Spleen (tissue), 11 donors: ENCODE measurements at regions not wholly inside any gene's neighbourhood (a gene's known extent, or its start where the extent isn't known, plus 50 kb on each side); places are given as distances from the start of the nearest gene placed in this dataset.

Experiments used
- DNase-seq: peaks from one replicate; pipeline ENCODE4 v3.0.0-alpha.2; 2020
- H3K27ac ChIP-seq, 8 donors: fragments of 200-600 bp; sonication (generic) in 7 of 8; 1 replicate in 4 of 8; 2 replicates in 4 of 8; pipeline versions ENCODE4 v1.5.0 to v1.8.0; 2016 to 2021; ENCODE audit warnings: inconsistent platforms in 4 of 8, mild to moderate bottlenecking in 4 of 8, moderate library complexity in 1 of 8
- H3K27me3 ChIP-seq, 7 donors: fragments of 200-600 bp; sonication (generic) in 6 of 7; replicated peaks in 1 of 7; 1 replicate in 4 of 7; 2 replicates in 3 of 7; pipeline versions ENCODE4 v1.5.0 to v1.8.0; 2016 to 2021; ENCODE audit warnings: inconsistent platforms in 3 of 7, mild to moderate bottlenecking in 1 of 7
- H3K36me3 ChIP-seq, 6 donors: fragments of 200-600 bp; sonication (generic) in 5 of 6; 1 replicate in 4 of 6; 2 replicates in 2 of 6; pipeline versions ENCODE4 v1.5.0 to v1.8.0; 2016 to 2021; ENCODE audit warnings: inconsistent platforms in 2 of 6
- H3K4me1 ChIP-seq, 6 donors: fragments of 200-600 bp; sonication (generic) in 5 of 6; 1 replicate in 3 of 6; 2 replicates in 3 of 6; pipeline versions ENCODE4 v1.5.0 to v1.8.0; 2016 to 2021; ENCODE audit warnings: inconsistent platforms in 3 of 6
- H3K4me3 ChIP-seq, 8 donors: fragments of 200-600 bp; sonication (generic) in 7 of 8; 1 replicate in 4 of 8; 2 replicates in 4 of 8; pipeline versions ENCODE4 v1.5.0 to v1.8.0; 2016 to 2021; ENCODE audit warnings: inconsistent platforms in 4 of 8, mild to moderate bottlenecking in 4 of 8, moderate library complexity in 2 of 8
- H3K9me3 ChIP-seq, 8 donors: fragments of 200-600 bp; sonication (generic) in 7 of 8; 1 replicate in 4 of 8; 2 replicates in 4 of 8; pipeline versions ENCODE4 v1.5.0 to v1.8.0; 2016 to 2021; ENCODE audit warnings: inconsistent platforms in 4 of 8
- POLR2A ChIP-seq, 3 donors: fragments of 450-650 bp; IDR thresholded peaks; one replicate each; pipeline ENCODE4 v1.5.1; 2017; ENCODE audit warnings: antibody characterized with exemption in 3 of 3, mild to moderate bottlenecking in 1 of 3
- POLR2AphosphoS5 ChIP-seq, 3 donors: sonication (generic); formaldehyde crosslinking; IDR thresholded peaks; one replicate each; pipeline ENCODE4 v1.5.1; 2017; ENCODE audit warnings: antibody characterized with exemption in 3 of 3
- WGBS, 5 donors: extraction: QIAGEN DNeasy Blood & Tissue Kit in 3 of 5; methylation state at CpG; one replicate each; pipeline versions ENCODE4 v1.1.5 to v1.1.7; 2013 to 2018; 5-methylcytosine and 5-hydroxymethylcytosine counted together
- intact Hi-C: fragments of 100-400 bp; cut with DNase I; formaldehyde crosslinking; loops from one replicate; pipeline ENCODE4 v1.15.0; 2023; ENCODE audit warnings: low total_unique reads
- TF ChIP-seq, protein P1 (sequence below), 11 experiments: fragments of 200-600 bp in 7 of 11; fragments of 450-650 bp in 4 of 11; sonication (generic) in 4 of 11; IDR thresholded peaks in 8 of 11; conservative IDR thresholded peaks in 3 of 11; 1 replicate in 7 of 11; 2 replicates in 4 of 11; pipeline versions ENCODE4 v1.4.0 to v1.8.0; 2016 to 2021; ENCODE audit warnings: antibody characterized with exemption in 11 of 11, inconsistent platforms in 4 of 11, mild to moderate bottlenecking in 1 of 11
- donor health status: healthy with polysubstance abuse.
- donor health status: DM: no; HTN: no; CAD: no; lungs with moderate emphysema.
- donor health status: DM: no; HTN: no; CAD: no.
- donor health status: Bipolar disorder and iron deficiency.
- donor health status: healthy.
- donor health status: DM: no; HTN: no; CAD: no.
- donor health status: DM: yes; HTN: yes; CAD: no.

DNA sequence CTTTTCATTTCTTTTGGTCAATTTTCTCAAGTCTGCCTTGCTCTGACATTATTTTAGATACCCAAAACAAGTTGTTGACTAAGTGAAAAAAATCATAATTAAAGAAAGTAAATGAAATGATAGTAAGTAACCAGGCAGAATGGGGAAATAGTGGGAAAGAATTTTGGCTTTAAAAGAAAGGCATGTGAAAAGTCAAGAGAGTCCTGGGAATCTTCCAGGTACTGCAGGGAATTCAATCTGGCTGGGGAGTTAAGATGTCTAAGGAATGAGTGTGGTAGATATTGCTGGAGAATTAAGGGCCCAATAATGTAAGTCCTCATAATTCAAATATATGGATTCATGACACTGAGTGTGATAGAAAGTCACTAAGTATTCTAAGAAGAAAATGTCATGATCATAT, 123.1 kb upstream of the PAPPA start:
- no peaks in the 10 kb centered on the region for H3K4me1 ChIP-seq
- H3K27ac ChIP-seq = no peak overlapping the region
- TF ChIP-seq POLR2AphosphoS5 (IDR thresholded peaks at IDR 0.05) = no peak
- no peak for TF ChIP-seq POLR2A (IDR thresholded peaks at IDR 0.05)
- TF ChIP-seq, protein P1, sequence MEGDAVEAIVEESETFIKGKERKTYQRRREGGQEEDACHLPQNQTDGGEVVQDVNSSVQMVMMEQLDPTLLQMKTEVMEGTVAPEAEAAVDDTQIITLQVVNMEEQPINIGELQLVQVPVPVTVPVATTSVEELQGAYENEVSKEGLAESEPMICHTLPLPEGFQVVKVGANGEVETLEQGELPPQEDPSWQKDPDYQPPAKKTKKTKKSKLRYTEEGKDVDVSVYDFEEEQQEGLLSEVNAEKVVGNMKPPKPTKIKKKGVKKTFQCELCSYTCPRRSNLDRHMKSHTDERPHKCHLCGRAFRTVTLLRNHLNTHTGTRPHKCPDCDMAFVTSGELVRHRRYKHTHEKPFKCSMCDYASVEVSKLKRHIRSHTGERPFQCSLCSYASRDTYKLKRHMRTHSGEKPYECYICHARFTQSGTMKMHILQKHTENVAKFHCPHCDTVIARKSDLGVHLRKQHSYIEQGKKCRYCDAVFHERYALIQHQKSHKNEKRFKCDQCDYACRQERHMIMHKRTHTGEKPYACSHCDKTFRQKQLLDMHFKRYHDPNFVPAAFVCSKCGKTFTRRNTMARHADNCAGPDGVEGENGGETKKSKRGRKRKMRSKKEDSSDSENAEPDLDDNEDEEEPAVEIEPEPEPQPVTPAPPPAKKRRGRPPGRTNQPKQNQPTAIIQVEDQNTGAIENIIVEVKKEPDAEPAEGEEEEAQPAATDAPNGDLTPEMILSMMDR (IDR thresholded peaks at IDR 0.05 in 8 of 11, conservative IDR thresholded peaks at IDR 0.05 in 3 of 11) = no peak
- no peak overlapping the region for H3K4me3 ChIP-seq
- H3K36me3 ChIP-seq = no peaks in the 10 kb centered on the region
- no peak for DNase-seq
- H3K27me3 ChIP-seq = no peaks in the 10 kb centered on the region
- H3K9me3 ChIP-seq = peaks cover 0 to 34% (median 19%) of the 10 kb centered on the region in 8 donors
- intact Hi-C loops = no loop called here

DNA sequence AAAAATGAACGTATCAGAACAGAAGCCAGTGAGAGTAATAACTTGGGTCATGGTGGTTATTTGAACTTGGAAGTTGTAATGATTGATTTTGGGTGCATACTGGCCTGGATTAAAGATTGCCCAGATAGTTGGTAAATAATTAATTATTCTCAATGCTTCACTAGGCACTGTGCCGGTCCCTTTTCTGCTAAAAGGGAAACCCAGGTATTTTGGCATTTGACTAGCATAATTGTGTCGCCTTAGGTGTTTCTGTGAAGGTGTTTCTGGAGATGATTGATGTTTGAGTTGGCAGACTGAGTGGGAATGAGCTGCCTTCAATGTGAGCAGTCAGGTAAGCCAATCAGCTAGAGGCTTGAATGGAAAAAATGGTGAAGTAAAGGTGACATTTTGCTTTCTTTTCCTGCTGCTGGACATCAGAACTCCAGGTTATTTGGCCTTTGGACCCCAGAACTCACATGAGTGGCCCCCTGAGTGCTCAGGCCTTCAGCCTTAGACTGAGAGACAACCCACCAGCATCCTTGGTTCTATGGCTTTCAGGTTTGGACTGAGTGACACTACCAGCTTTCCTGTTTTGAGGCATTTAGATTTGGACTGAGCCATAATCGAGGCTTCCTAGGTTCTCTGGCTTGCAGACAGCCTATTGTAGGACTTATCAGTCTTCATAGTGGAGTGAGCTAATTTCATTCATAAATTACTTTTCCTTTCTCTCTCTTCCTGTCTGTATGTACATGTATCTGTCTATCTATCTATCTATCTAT, 120.7 kb upstream of the PAPPA start:
- H3K4me1 ChIP-seq = no peaks in the 10 kb centered on the region
- no peak overlapping the region for H3K27ac ChIP-seq
- H3K9me3 ChIP-seq = peaks cover 0 to 31% (median 19%) of the 10 kb centered on the region in 8 donors
- no peaks in the 10 kb centered on the region for H3K27me3 ChIP-seq
- DNase-seq = no peak
- WGBS, 5 donors = 74 to 84% (median 77%) methylated on average over 4 of the region's 4 CpGs
- TF ChIP-seq, protein P1 (IDR thresholded peaks at IDR 0.05 in 8 of 11, conservative IDR thresholded peaks at IDR 0.05 in 3 of 11) = no peak
- TF ChIP-seq POLR2AphosphoS5 (IDR thresholded peaks at IDR 0.05) (no peak), POLR2A (IDR thresholded peaks at IDR 0.05) (no peak)
- intact Hi-C loops = no loop called here
- no peaks in the 10 kb centered on the region for H3K36me3 ChIP-seq
- H3K4me3 ChIP-seq = no peak overlapping the region

DNA sequence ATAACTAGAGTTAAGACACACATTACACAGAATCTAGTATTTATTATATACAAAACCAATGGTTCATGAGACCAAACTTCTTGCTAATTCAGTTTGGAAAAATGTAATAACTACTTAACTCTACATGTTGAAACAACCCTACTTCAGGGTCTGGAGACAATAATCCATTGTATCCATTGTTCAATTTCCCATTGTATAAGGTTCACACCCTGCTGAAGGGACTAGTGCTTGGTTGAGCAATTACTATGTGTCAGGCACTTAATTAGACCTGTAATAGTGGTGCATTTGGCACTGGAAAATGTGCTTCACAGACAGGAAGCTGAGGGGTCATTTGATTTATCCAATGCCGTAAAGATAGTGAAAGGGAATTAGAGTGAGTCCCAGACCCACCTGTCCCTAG, 114.3 kb upstream of the PAPPA start:
- Histone ChIP-seq H3K4me1 (no peaks in the 10 kb centered on the region), H3K27ac (no peak overlapping the region), H3K9me3 (peaks cover 0 to 6% (median under 1%) of the 10 kb centered on the region in 8 donors), H3K36me3 (no peaks in the 10 kb centered on the region), H3K27me3 (no peaks in the 10 kb centered on the region), H3K4me3 (no peak overlapping the region)
- WGBS, 5 donors = 25 to 93% (median 68%) methylated on average over 1 of the region's 1 CpG
- intact Hi-C loops = no loop called here
- TF ChIP-seq POLR2A (IDR thresholded peaks at IDR 0.05) = no peak
- TF ChIP-seq POLR2AphosphoS5 (IDR thresholded peaks at IDR 0.05) = no peak
- TF ChIP-seq, protein P1 (IDR thresholded peaks at IDR 0.05 in 8 of 11, conservative IDR thresholded peaks at IDR 0.05 in 3 of 11) = no peak
- DNase-seq = no peak

DNA sequence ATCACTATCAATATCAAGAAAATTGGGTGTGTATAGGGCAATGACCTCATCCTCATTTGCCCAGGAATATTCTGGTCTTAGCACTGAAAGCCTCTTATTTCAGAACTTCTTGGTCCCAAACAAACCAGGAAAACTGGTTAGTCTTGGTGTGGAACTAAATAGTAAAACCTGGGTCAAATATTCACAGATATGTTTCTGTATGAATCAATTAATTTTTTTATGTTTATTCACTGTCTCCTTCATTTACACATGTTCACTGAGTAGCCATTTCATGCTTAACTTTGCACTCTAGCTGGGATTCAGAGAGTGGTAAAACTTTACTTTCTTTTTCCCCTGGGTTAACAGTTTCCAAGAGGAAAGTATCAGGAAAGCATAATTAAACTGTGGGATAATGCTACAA, 113.7 kb upstream of the PAPPA start:
- peaks cover 0 to 10% (median 5%) of the 10 kb centered on the region in 8 donors for H3K9me3 ChIP-seq
- no peak for TF ChIP-seq POLR2A (IDR thresholded peaks at IDR 0.05)
- TF ChIP-seq POLR2AphosphoS5 (IDR thresholded peaks at IDR 0.05) = no peak
- TF ChIP-seq, protein P1 (IDR thresholded peaks at IDR 0.05 in 8 of 11, conservative IDR thresholded peaks at IDR 0.05 in 3 of 11) = no peak
- no peaks in the 10 kb centered on the region for H3K36me3 ChIP-seq
- no peak overlapping the region for H3K4me3 ChIP-seq
- no peaks in the 10 kb centered on the region for H3K27me3 ChIP-seq
- intact Hi-C loops = loop anchor here (10.0 kb wide), 1 partner anchor 65 kb away; no protein-coding TSS in a partner anchor
- H3K4me1 ChIP-seq = no peaks in the 10 kb centered on the region
- DNase-seq = no peak
- no peak overlapping the region for H3K27ac ChIP-seq
